ENCODE measurements at regions not wholly inside any gene's neighbourhood (a gene's known extent, or its start where the extent isn't known, plus 50 kb on each side); places are given as distances from the start of the nearest gene placed in this dataset.
A peak's percentile ranks its signal among the peaks of the same experiment; 100 is the strongest.
"Not testable (repeated sequence)": the region's sequence is repeated elsewhere in the genome, so short reads cannot be mapped to it uniquely, and the experiment has no call there.

- DNase-seq, result no peak
Observed at GRCh38 chr3:159237226-159237625, 435.4 kb downstream of the MFSD1 start.

- DNase-seq, result no peak
Observed at GRCh38 chr3:159238646-159239045, 436.8 kb downstream of the MFSD1 start.

GRCh38 chr3:159239059-159239458 lies 437.2 kb downstream of the MFSD1 start:
- DNase-seq, result no peak

- DNase-seq, result no peak
Observed at GRCh38 chr3:159244933-159245332, 443.1 kb downstream of the MFSD1 start.

GRCh38 chr3:159245871-159246270 lies 444.0 kb downstream of the MFSD1 start:
- DNase-seq, result no peak

GRCh38 chr3:159246385-159246784 lies 444.5 kb downstream of the MFSD1 start:
- DNase-seq, result no peak

- DNase-seq, result no peak
Observed at GRCh38 chr3:159249472-159250174, 447.8 kb downstream of the MFSD1 start.

- DNase-seq, result no peak
Observed at GRCh38 chr3:159250961-159251360, 449.1 kb downstream of the MFSD1 start.

GRCh38 chr3:159252274-159252673 lies 450.4 kb downstream of the MFSD1 start:
- DNase-seq, result no peak

GRCh38 chr3:159252772-159253384 lies 451.0 kb downstream of the MFSD1 start:
- DNase-seq, result no peak

- DNase-seq, result no peak
Observed at GRCh38 chr3:159253860-159254259, 452.0 kb downstream of the MFSD1 start.

GRCh38 chr3:159257954-159258353 lies 456.1 kb downstream of the MFSD1 start:
- no peak for DNase-seq

GRCh38 chr3:159258934-159259333 lies 457.1 kb downstream of the MFSD1 start:
- DNase-seq, result no peak

- peak; percentile 30 for DNase-seq
Observed at GRCh38 chr3:159260049-159260662, 458.3 kb downstream of the MFSD1 start.

- DNase-seq, result not testable (repeated sequence)
Observed at GRCh38 chr3:159261333-159261732, 459.5 kb downstream of the MFSD1 start.

GRCh38 chr3:159263750-159264553 lies 462.1 kb downstream of the MFSD1 start:
- no peak for DNase-seq

- DNase-seq, result no peak
Observed at GRCh38 chr3:159265705-159266104, 463.9 kb downstream of the MFSD1 start.

- no peak for DNase-seq
Observed at GRCh38 chr3:159266779-159267178, 464.9 kb downstream of the MFSD1 start.

GRCh38 chr3:159271799-159272512 lies 470.1 kb downstream of the MFSD1 start:
- DNase-seq, result no peak

- no peak for DNase-seq
Observed at GRCh38 chr3:159273070-159273469, 471.2 kb downstream of the MFSD1 start.

- DNase-seq, result no peak
Observed at GRCh38 chr3:159273608-159274007, 471.8 kb downstream of the MFSD1 start.

- DNase-seq, result no peak
Observed at GRCh38 chr3:159275741-159276140, 473.9 kb downstream of the MFSD1 start.

- DNase-seq, result no peak
Observed at GRCh38 chr3:159277814-159278213, 476.0 kb downstream of the MFSD1 start.
